H9 (cell line): ENCODE measurements at regions not wholly inside any gene's neighbourhood (a gene's known extent, or its start where the extent isn't known, plus 50 kb on each side); places are given as distances from the start of the nearest gene placed in this dataset.

Experiments
- DNase-seq: peaks from one replicate; pipeline ENCODE4 v3.0.0-alpha.2; 2017
- H2AFZ ChIP-seq: one replicate; pipeline ENCODE4 v1.6.1; 2013; ENCODE audit warnings: mild to moderate bottlenecking, low read length, control low read depth, moderate library complexity
- H2AK5ac ChIP-seq: 2 replicates; pipeline ENCODE4 v1.6.1; 2013; ENCODE audit warnings: low read length, control low read depth, mixed read lengths; ENCODE audit not compliant: insufficient read length
- H2BK120ac ChIP-seq: one replicate; pipeline ENCODE4 v1.6.1; 2013; ENCODE audit warnings: low read depth, mild to moderate bottlenecking, low read length, control low read depth, inconsistent platforms; ENCODE audit not compliant: poor library complexity, severe bottlenecking
- H2BK12ac ChIP-seq: 2 replicates; pipeline ENCODE4 v1.6.1; 2013; ENCODE audit warnings: low read length, control low read depth, mixed read lengths, low read depth; ENCODE audit not compliant: insufficient read length
- H2BK15ac ChIP-seq: 2 replicates; pipeline ENCODE4 v1.6.1; 2013; ENCODE audit warnings: low read depth, low read length, control low read depth
- H2BK20ac ChIP-seq: one replicate; pipeline ENCODE4 v1.6.1; 2013; ENCODE audit warnings: low read depth, mild to moderate bottlenecking, low read length, control low read depth, inconsistent platforms; ENCODE audit not compliant: poor library complexity, severe bottlenecking
- H2BK5ac ChIP-seq: 2 replicates; pipeline ENCODE4 v1.6.1; 2013; ENCODE audit warnings: low read length, control low read depth, mixed read lengths; ENCODE audit not compliant: insufficient read length
- H3K14ac ChIP-seq: 2 replicates; pipeline ENCODE4 v1.6.1; 2013; ENCODE audit warnings: low read length, control low read depth; ENCODE audit not compliant: insufficient read depth
- H3K18ac ChIP-seq: 2 replicates; pipeline ENCODE4 v1.6.1; 2013; ENCODE audit warnings: low read depth, mild to moderate bottlenecking, mixed read lengths, low read length, control low read depth; ENCODE audit not compliant: insufficient read length
- H3K23ac ChIP-seq: 2 replicates; pipeline ENCODE4 v1.6.1; 2013; ENCODE audit warnings: low read length, control low read depth, mixed read lengths, low read depth; ENCODE audit not compliant: insufficient read length
- H3K23me2 ChIP-seq: 2 replicates; pipeline ENCODE4 v1.6.1; 2013; ENCODE audit warnings: low read depth, mild to moderate bottlenecking, mixed read lengths, low read length, control low read depth; ENCODE audit not compliant: insufficient read length, poor library complexity, severe bottlenecking
- H3K27ac ChIP-seq: 2 replicates; pipeline ENCODE4 v1.5.1; 2013; ENCODE audit warnings: low read length, control low read depth, mixed read lengths, low read depth; ENCODE audit not compliant: insufficient read length
- H3K27me3 ChIP-seq: 2 replicates; pipeline ENCODE4 v1.6.1; 2013; ENCODE audit warnings: low read length, control low read depth, inconsistent platforms; ENCODE audit not compliant: insufficient read depth
- H3K4ac ChIP-seq: 2 replicates; pipeline ENCODE4 v1.6.1; 2013; ENCODE audit warnings: low read depth, mild to moderate bottlenecking, control low read depth, inconsistent platforms, low read length, moderate library complexity
- H3K4me1 ChIP-seq: 2 replicates; pipeline ENCODE4 v1.6.1; 2013; ENCODE audit warnings: low read length, control low read depth, inconsistent platforms; ENCODE audit not compliant: insufficient read depth
- H3K4me2 ChIP-seq: 2 replicates; pipeline ENCODE4 v1.6.1; 2013; ENCODE audit warnings: low read length, control low read depth, mixed read lengths; ENCODE audit not compliant: insufficient read length, insufficient read depth
- H3K56ac ChIP-seq: 2 replicates; pipeline ENCODE4 v1.6.1; 2013; ENCODE audit warnings: low read depth, mild to moderate bottlenecking, mixed read lengths, low read length, control low read depth; ENCODE audit not compliant: insufficient read length
- H3K79me1 ChIP-seq: 2 replicates; pipeline ENCODE4 v1.6.1; 2013; ENCODE audit warnings: low read depth, mild to moderate bottlenecking, moderate library complexity, low read length, control low read depth, inconsistent platforms; ENCODE audit not compliant: insufficient read depth, poor library complexity, severe bottlenecking
- H3K79me2 ChIP-seq: 2 replicates; pipeline ENCODE4 v1.6.1; 2013; ENCODE audit warnings: low read length, control low read depth, inconsistent platforms; ENCODE audit not compliant: insufficient read depth
- H3K9ac ChIP-seq: 2 replicates; pipeline ENCODE4 v1.6.1; 2013; ENCODE audit warnings: low read length, control low read depth, mixed read lengths; ENCODE audit not compliant: insufficient read length; ENCODE audit errors: extremely low read depth
- H3K9me3 ChIP-seq: one replicate; pipeline ENCODE4 v1.6.1; 2013; ENCODE audit warnings: low read depth, low read length, inconsistent platforms; ENCODE audit not compliant: control insufficient read depth
- H3T11ph ChIP-seq: one replicate; pipeline ENCODE4 v1.6.1; 2013; ENCODE audit warnings: mild to moderate bottlenecking, low read length, control low read depth, inconsistent platforms
- H4K20me1 ChIP-seq: one replicate; pipeline ENCODE4 v1.6.1; 2013; ENCODE audit not compliant: control insufficient read depth, insufficient read length, insufficient read depth
- H4K5ac ChIP-seq: 2 replicates; pipeline ENCODE4 v1.6.1; 2013; ENCODE audit warnings: low read depth, mild to moderate bottlenecking, mixed read lengths, low read length, control low read depth; ENCODE audit not compliant: insufficient read length
- H4K8ac ChIP-seq: replicated peaks from 2 replicates; pipeline ENCODE4 v1.6.1; 2013; ENCODE audit warnings: low read length, control low read depth, mixed read lengths, low read depth; ENCODE audit not compliant: insufficient read length
- H4K91ac ChIP-seq: 2 replicates; pipeline ENCODE4 v1.6.1; 2013; ENCODE audit warnings: low read depth, mild to moderate bottlenecking, moderate library complexity, mixed read lengths, low read length, control low read depth; ENCODE audit not compliant: insufficient read length
- H3K27ac Mint-ChIP-seq, 3 experiments: 2 replicates in 2 of 3; 3 replicates in 1 of 3; pipeline ENCODE4 v1.8.0; 2020 to 2021; ENCODE audit warnings: mixed read lengths in 3 of 3, mild to moderate bottlenecking in 1 of 3, moderate library complexity in 1 of 3
- H3K27me3 Mint-ChIP-seq: 2 replicates; pipeline ENCODE4 v1.8.0; 2021; ENCODE audit warnings: low read depth, mild to moderate bottlenecking, moderate library complexity, mixed read lengths
- H3K36me3 Mint-ChIP-seq, 3 experiments: 2 replicates in 2 of 3; 3 replicates in 1 of 3; pipeline ENCODE4 v1.8.0; 2020 to 2021; ENCODE audit warnings: low read depth in 3 of 3, mixed read lengths in 3 of 3; ENCODE audit not compliant: insufficient read depth in 1 of 3
- H3K4me1 Mint-ChIP-seq, 2 experiments: 2 replicates each; pipeline ENCODE4 v1.8.0; 2020; ENCODE audit warnings: mixed read lengths in 2 of 2
- H3K4me3 Mint-ChIP-seq, 2 experiments: 2 replicates in 1 of 2; 3 replicates in 1 of 2; pipeline ENCODE4 v1.8.0; 2020 to 2021; ENCODE audit warnings: mild to moderate bottlenecking in 2 of 2, mixed read lengths in 2 of 2, moderate library complexity in 1 of 2
- H3K9me3 Mint-ChIP-seq, 2 experiments: 2 replicates in 1 of 2; 3 replicates in 1 of 2; pipeline ENCODE4 v1.8.0; 2020; ENCODE audit warnings: mild to moderate bottlenecking in 2 of 2, mixed read lengths in 2 of 2, moderate library complexity in 1 of 2
- CTCF ChIP-seq: fragments of 200-600 bp; sonication (generic); conservative IDR thresholded peaks from 3 replicates; pipeline ENCODE4 v1.8.0; 2021; ENCODE audit warnings: antibody characterized with exemption, mild to moderate bottlenecking
- WGBS: extraction: QIAGEN DNeasy Blood & Tissue Kit; methylation state at CpG from one replicate; pipeline ENCODE4 v1.1.7; 2013; ENCODE audit warnings: missing lambda C conversion rate, low lambda C conversion rate, mixed read lengths; ENCODE audit not compliant: insufficient read length; ENCODE audit errors: extremely low coverage; 5-methylcytosine and 5-hydroxymethylcytosine counted together

DNA sequence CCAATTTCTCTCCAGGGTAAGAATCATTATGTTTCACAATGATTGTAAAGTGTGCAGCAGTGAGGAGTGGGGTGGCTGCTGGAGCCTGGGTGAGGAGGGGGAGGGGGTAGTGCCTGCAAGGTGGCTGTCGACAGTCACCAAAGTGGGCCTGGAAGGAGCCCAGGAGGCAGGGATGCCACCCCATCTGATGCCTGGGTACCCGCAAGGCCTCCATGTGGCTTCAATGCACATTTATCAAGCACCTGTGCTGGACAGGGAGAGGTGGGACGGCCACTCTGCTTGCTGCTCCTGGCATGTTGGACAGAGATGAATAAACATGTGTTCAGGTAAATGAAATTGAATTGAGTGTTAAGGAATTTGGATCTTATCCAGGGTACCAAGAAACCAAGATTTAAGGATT lies 78.8 kb upstream of the DISP3 start:
- Histone ChIP-seq H4K8ac (no peak overlapping the region), H3K18ac (no peak overlapping the region), H3K4ac (no peak overlapping the region), H3K27ac (no peak overlapping the region), H2AFZ (no peak overlapping the region), H3K79me1 (no peaks in the 10 kb centered on the region), H4K5ac (no peak overlapping the region), H2BK5ac (no peak overlapping the region), H3K4me2 (no peak overlapping the region), H4K20me1 (no peaks in the 10 kb centered on the region), H2AK5ac (no peak overlapping the region), H3K56ac (no peak overlapping the region), H3K9me3 (peaks cover 5% of the 10 kb centered on the region), H2BK12ac (no peak overlapping the region), H3K79me2 (no peaks in the 10 kb centered on the region), H2BK20ac (no peak overlapping the region), H3K27me3 (no peaks in the 10 kb centered on the region), H3T11ph (no peak overlapping the region), H4K91ac (no peak overlapping the region), H3K23me2 (no peaks in the 10 kb centered on the region), H2BK15ac (no peak overlapping the region), H3K14ac (no peak overlapping the region), H3K4me1 (no peaks in the 10 kb centered on the region), H2BK120ac (no peak overlapping the region), H3K9ac (no peak overlapping the region), H3K23ac (no peak overlapping the region)
- WGBS = no CpG with 5 or more reads among the region's 3 CpGs
- Mint-ChIP-seq H3K27ac (no peak overlapping the region), H3K27me3 (peaks cover 5% of the 10 kb centered on the region), H3K9me3 (peaks cover 3 to 4% of the 10 kb centered on the region in 2 experiments; a peak in 2 of 5 replicates), H3K36me3 (no peaks in the 10 kb centered on the region), H3K4me1 (peaks cover 0 to 11% of the 10 kb centered on the region in 2 experiments; a peak in 3 of 4 replicates), H3K4me3 (no peak overlapping the region)
- TF ChIP-seq CTCF = no peak
- no peak for DNase-seq
